Activated CD4-positive, CD25-positive, alpha-beta regulatory T cell treated with anti-CD3 and anti-CD28 coated beads, Interleukin-2, amount 50 U/mL, for 24 hours (primary cell): ENCODE measurements at regions not wholly inside any gene's neighbourhood (a gene's known extent, or its start where the extent isn't known, plus 50 kb on each side); places are given as distances from the start of the nearest gene placed in this dataset.

Experiments used
- ATAC-seq, 2 donors: fragments of 150-1000 bp; cut with Tn5 transposase; one replicate each; pipeline ENCODE4 v1.10.0; 2021; ENCODE audit warnings: mild to moderate bottlenecking in 1 of 2, moderate library complexity in 1 of 2

DNA sequence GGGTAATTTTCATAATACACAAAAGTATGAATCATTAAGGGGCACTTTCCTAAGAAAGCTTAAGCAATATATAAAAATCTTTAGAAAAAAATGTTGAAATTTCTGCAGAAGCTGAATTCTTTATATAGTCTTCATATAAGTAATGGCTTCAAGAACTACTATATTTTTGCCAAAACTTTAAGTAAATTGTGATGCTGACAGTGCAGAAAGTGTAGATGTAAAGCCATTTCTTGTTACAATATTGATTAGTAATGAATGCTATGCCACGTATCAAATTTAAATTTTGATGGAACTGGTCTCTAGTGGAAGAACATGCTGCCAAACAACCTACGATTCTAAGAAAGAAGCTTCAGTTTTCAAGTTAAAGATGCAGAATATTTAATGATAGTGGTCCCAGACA is 1210.0 kb downstream of the SLITRK1 start:
- no peak for ATAC-seq

DNA sequence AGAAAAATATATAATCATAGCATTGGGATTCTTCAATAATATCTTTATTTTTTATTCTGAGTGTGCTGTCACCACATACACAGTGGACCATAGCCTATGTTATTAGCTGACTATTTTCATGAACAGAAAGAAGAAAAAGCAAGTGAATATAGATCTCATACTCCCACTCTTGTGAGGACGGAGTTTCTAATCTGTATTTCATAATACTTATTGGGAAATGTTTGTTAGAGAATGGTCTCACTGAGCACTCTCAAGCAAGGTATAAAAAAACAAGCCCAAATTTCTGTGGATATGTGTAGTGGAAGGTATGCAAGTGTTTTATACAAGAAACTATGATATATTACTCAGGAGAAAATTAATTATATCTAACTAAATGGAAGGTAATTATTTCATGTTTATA is 1218.1 kb downstream of the SLITRK1 start:
- no peak for ATAC-seq

DNA sequence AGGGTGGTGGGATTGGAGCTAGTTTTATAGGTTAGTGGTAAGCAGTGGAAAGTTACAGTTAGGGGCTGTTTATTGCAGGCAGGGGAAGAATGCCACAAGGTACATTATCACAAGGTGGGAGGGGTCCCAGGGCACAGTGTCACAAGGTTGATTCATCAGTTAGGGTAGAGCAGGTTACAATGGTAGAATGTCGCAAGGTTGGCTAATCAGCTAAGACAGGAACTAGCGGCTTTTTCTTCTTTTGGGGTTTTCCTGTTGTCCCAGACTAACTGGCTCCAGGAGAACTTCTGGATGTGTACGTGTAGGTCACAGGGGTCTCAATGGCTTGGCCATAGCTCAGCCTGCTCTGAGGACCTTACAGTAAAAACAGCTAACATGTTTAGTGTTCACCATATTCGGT is 1221.1 kb downstream of the SLITRK1 start:
- no peak for ATAC-seq

DNA sequence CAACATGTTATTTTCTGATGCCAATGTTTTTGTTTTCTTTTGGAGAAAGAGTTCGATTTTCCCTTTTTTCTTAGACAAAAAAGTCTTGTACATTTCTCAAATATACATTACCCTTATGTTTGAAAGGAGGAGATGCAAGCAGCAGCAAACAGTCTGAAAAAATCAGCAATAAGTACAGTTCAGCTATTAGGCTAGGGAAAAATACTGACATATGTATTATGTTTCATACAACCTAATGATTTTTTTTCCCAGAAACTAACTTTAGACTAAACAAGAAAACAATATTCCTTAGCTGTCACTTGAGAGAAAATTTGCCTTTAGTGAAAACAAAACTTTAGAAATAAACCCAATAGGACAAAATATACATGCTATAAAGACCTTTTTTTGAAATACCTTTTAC is 1223.5 kb downstream of the SLITRK1 start:
- ATAC-seq: no peak

DNA sequence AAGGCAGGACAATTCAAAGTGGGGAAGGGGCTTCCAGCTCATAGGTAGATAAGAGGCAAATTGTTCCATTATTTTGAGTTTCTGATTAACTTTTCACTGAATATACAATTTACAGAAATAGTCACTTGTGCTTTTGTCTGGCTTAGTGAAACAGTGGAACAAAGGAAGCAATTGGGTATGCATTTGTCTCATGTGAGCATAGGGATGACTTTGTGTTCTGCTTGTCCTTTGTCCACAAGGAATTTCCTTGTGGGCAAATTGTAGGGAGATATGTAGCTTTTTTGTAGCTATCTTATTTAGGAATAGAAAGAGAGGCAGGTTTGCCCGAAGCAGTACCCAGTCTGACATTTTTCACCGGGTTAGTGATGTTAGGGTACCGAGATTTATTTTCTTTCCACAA is 1224.8 kb downstream of the SLITRK1 start:
- ATAC-seq: no peak

DNA sequence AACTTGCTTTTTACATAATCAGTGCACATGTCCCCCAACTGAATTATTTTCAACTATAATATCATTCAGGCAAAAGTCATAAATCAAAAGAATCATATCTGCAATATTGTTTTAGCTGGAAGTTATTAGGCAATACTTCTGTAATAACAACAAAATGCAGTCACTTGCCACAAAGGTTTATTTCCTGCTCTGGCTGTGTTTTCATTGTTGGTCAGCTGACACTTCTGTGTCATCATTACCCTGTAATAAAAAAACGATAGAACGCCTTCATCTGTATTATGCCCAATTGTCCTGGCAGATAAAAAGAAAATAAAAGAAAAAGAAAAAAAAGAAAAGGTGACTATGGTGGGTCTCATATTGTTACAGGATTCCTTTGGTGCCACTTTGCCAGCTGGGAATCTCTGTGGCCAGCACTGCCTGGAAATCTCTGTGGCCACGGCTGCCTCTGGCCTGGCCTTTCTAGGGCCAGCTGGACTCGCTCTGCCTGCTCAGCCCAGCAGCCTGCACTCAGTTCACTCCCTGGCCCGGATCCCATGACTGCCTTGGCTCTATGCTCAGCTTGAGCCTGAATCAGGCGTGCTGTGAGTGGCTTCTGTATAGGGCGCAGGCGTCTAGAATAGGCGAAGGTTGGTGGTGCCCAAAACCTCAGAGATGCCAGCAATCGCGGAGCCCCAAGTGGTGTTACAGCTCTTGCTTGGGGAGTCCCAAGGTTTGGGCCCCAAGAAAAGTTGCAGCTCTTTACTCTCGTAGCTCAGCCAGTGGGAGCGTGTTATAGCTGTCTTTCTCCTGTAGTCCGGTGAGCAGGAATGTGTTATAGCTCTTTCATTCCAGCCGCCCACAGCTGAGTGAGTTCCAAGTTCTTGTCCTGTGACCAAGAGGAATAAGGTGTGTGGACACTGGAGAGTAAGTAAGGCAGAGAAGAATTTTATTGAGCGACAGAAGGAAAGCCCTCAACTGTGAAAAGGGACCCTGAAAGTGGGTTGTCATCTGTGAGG is 1227.1 kb downstream of the SLITRK1 start:
- no peak for ATAC-seq

DNA sequence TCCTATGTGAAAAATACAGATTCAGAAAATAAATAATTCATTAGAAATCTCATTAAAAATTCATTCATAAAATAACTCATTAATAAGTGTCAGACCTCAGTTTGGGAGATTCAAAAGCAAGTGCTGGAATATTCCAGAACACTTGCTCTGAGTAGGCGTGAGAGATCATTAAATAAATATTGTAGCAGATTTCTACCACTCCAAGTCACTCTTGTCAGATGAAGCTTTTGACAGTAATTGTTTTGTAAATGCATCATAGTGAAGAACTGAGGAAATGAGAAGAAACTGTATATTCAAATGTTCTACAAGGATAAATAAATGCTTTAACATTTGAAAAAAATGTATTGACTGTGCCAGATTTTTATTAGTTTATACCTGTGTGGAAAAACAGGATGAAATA is 1228.1 kb downstream of the SLITRK1 start:
- no peak for ATAC-seq

DNA sequence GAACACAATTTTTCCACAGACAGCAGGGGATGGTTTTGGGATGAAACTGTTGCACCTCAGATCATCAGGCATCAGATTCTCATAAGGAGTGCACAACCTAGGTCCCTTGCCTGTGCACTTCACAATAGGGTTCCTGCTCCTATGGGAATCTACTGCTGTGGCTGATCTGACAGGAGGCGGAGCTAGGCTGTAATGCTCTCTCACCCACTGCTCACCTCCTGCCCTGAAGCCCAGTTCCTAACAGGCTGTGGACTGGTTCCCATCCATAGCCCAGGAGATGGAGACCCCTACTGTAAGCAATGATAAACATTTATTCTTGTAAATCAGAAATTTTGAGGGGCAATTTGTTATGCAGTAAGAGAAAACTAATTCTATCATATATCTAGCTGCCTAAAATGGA is 1234.7 kb downstream of the SLITRK1 start:
- no peak for ATAC-seq

DNA sequence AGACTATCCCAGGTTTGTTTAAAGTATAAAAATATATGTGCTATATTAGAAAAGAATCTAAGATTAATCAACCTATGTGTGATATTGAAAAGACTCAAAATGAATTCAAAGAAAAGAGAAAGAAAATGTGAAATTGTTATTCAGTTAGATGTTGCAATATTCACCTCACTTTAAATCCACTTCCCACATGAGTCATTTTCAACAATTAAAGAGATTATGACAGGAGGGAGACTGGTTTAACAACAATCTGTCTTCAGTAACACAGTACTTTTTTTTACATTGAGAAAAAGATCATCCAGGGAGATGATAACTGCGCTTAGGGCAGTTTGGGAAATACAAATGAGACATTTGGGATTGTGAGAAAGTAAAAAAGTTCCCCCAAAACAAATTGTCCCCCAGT is 1246.2 kb downstream of the SLITRK1 start:
- no peak for ATAC-seq

DNA sequence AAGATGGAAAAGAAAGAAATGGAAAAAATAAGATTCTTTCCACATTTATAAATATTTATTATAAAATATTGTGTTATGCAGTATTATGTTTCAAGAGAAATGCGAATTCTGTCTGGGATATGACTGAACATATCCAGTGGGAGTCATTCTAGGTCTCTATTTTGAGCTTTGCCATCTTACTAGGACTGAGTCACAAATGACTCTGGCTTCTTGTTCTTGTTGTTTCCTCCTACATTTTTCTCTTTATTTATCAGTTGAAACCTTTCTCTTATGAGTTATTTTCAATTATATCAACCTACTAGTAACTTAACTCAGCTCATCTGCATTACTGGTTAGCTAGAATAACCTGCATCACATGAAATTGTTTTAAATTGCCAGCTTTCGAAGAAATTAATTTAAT is 1247.3 kb downstream of the SLITRK1 start:
- no peak for ATAC-seq

DNA sequence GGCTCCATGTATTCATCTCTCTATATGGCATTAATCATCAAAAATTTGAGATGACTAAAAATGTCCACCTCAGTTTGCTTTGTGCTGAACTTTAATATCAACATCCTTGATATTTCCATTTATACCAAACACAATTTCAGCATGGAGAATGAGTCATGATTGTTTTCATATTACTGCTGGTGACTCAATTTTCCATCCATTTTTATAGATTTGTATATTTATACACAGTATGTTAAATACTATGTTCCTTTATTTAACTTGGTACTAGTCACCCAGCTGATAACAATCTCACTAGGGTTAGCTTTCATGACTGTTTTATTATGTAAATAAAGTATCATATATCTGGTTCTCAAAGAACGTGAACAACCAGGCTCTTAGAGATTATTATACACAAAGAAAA is 1255.1 kb downstream of the SLITRK1 start:
- ATAC-seq: no peak

DNA sequence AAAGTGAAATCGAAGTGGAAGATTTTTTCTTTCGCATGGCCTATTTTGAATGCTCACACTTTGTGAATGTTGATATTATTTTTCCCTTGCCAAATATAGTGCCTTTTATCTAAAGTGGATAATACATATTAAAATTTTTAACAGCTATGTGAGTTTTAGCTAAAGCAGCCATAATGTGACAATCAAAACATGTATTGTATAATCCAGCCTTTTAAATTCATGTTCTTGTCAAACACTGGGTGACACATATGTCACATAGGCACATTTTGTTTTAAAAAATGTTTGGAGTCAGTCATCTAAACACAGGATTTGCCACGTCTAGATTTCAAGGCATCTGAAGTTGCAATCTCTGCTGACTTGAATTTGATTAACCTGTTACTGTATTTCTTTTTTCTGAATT is 1256.6 kb downstream of the SLITRK1 start:
- ATAC-seq: no peak

DNA sequence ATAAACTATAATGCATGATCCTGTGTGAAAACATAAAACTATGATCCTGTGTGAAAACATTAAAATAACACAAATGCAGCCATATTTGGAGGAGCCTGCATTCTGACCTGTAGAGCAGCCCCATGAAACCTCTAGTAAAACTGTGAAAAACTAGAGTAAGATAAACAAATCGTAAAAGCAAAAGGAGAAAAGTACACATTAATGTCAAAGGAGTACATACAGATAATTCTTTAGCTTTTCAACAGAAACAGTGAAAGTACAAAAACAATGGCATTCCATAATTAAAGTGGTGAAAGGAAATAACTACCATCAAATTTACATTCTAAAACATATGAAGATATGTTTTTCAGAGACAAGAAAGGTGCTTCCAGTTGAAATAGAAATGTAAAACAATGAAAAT is 1267.2 kb downstream of the SLITRK1 start:
- ATAC-seq: no peak

DNA sequence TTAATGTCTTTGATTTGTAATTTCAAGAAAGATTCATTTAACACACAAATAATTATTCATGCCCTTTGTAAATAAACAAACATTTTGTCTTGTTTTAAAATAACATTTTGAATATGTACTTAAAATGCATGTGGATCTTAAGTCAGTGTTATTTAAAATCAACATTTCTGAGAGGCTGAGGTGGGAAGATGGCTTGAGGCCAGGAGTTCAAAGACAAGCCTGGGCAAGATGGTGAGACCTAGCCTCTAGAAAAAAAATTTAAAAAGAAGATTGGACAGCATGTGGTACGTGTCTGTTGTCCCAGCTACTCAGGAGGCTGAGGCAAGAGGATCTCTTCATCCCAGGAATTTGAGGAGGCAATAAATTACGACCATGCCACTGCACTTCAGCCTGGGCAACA is 1268.2 kb downstream of the SLITRK1 start:
- no peak for ATAC-seq

DNA sequence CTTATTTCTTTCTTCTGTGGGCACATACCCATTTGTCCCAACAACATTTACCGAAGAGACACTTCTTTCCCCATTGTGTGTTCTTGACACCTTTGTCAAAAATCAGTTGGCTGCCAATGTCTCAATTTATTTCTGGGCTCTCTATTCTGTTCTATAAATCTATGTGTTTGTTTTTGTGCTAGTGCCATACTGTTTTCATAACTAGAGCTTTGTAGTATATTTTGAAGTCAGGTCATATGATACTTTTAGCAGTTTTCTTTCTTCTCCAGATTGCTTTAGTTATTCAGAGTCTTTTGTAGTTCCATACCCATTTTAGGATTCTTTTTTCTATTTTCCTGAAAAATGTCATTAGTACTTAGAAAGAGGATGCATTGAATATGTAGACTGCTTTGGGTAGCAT is 1276.3 kb downstream of the SLITRK1 start:
- ATAC-seq: no peak

DNA sequence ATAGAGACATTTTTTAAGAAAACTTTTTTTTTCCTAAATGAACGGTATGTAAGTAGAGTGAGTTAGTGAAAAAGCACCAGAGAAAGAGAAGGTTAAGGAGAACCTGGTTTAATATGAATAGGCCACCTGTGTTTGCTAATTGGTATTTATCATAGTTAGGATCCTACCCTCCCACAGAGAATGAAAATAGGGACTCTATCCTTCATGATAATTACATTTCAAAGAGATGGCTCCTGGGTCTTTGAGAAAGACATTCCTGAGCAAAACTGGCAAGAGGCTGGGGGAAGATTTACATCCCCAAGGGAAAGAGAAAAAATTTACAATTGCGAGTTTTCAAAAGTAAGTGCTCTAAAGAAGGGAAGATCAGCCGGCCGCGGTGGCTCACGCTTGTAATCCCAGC is 1284.5 kb downstream of the SLITRK1 start:
- ATAC-seq: no peak

DNA sequence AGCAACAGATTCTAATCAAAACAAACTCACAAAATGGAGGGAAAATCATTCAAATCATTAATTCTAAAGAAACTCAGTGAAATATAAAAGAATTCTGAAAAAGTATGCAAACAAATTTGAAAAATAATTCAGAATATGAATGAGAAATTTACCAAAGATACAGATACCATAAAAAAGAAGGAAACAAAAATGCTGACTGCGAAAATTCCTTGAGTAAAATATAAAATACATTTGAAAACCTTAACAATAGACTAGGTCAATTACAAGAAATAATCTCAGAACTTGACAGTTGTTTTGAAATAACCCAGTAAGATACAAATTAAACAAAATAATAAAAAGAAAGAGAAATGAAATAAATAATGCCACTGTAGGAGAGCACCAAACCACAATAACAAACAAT is 1289.0 kb downstream of the SLITRK1 start:
- no peak for ATAC-seq

DNA sequence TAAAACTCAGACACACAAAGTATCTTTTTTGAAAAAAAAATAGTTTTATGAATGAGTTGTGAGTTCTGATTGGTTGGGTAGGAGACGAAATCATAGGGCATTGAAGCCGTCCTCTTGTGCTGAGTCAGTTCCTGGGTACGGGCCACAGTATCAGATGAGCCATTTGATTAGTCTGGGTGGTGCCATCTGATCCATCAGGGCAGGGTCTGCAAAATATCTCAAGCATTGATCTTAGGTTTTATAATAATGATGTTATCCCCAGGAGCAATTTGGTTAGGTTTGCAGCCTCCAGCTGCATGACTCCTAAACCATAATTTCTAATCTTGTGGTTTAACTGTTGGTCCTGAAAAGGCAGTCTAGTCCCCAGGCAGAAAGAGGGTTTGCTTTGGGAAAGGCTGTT is 1310.6 kb downstream of the SLITRK1 start:
- no peak for ATAC-seq

DNA sequence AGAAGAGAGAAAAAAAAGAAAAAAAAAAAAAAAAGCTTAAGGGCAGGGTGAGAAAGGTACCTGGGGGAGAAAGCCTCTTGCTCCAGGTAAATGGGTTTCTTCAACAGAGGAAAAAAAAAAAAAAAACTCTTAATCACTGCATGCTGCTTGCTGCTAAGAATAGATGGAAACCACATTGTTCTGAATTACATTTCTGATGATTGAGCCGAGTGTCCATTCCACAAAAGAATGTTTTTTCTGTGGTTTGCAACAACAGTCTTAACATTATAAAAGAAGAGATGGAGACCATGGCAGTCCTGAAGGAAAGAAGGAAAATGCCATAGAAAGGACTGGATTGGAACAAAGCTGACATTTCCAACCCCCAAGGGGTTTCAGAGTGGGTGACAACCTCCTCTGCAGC is 1312.7 kb downstream of the SLITRK1 start:
- no peak for ATAC-seq

DNA sequence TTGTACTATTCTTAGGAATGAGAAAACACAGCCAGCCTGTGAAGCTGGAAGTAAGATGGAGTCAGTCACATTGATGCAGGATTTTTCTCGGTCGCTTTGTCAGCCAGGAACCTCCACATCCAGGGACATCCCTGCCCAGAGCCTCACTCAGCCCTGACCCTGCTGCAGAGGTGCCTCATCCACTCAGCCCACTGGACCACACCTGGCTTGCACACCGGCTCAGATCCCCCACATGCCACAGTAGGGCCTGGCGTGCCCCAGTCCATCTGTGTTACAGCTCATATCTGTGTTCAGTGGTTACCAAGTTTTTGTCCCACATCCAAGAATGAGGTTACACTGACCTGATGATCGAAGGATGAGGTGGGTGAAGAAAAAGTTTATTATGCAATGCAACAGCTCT is 1315.4 kb downstream of the SLITRK1 start:
- no peak for ATAC-seq

DNA sequence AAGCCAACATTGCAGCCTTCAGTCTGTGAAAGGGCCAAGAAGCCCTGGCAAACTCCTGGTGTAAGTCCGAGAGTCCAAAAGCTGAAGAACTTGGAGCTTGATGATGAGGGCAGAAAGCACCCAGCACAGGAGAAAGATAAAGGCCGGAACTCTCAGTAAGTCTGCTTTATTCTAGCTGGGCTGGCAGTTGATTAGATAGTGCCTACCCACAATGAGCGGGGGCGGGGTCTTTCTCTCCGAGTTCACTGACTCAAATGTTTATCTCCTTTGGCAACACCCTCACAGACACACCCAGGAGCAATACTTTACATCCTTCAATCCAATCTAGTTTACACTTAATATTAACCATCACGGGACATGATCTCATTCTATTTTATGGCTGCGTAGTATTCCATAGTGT is 1317.1 kb downstream of the SLITRK1 start:
- ATAC-seq: no peak

DNA sequence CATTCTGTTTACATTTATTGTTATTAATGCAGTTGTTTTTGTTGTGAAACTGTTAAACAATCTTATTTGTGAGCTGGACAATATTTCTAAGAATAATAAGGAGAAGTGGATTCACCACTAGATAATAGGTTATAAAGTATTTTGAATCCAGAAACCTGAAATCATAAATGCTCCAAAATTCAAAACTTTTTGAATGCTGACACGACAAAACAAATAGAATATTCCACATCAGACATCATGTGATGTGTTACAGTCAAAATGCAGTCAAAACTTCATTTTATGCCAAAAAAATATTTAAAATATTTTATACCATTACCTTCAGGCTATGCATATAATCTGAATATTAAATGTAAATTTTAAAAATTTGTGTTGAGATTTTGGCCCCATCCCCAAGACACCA is 1321.4 kb downstream of the SLITRK1 start:
- ATAC-seq: no peak

DNA sequence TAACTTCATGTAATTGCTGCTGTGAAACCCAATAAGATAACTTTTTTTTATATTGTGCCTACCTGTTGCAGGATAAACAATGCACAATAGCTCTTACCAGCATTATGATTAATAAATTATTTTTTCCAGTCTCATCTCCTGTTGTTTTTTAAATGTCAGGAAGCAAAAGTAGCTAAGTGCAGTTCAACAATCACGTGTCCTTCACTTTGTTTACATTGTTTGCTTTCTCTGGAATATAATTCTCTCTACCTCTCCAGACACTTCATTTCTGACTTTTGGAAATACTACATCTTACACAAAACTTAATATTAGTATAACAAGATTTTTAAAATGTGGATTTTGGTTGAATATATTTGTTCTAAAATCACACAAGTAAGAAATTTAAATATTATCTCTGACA is 1359.4 kb downstream of the SLITRK1 start:
- ATAC-seq: no peak

DNA sequence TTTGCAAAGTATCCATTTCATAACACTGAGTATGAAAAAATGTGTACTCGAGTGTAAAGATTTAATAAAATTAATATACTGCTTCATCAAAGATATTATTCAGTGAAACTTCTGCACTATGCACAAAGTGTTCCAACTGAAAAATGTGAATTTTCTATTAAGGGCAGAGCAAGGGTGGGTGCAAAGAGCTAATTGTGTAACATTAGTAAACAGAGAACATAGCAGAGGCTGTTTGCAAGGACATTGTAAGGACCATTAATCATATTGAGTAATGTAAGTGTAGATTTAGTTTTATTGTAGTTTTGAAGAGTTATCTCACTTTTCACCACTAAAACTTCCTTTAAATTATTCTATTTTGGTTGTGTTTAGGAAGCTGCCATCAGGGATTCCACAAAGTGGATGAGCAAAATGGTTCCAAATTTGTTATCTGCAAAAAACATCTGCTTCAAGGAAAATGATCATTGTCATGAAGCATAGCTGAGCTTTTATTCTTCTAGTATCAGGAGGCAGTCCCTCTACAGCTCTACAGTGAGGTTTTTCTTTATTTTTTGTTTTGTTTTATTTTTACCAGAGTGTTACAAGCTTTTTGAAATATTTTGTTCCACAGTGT is 1375.4 kb downstream of the SLITRK1 start:
- no peak for ATAC-seq

DNA sequence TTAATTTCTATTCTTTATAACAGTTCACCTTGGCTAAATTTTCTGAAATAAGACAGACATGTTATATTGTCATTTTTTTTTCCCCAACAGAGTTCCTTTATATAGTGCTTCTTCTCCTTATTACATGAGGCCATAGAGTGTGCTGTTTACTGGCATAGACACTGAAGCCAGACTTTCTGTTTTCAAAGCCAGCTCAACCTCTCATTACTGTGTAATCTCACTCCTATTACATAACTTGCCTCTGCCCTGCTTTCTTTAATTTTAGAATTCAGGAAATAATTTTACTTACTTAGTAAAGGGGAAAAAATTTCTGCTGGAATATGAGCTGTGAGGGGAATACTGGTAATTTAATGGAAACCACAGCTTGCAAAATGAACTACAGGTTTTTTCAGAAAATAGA is 1380.4 kb downstream of the SLITRK1 start:
- ATAC-seq: no peak
